HEK293 (cell line): ENCODE measurements at regions not wholly inside any gene's neighbourhood (a gene's known extent, or its start where the extent isn't known, plus 50 kb on each side); places are given as distances from the start of the nearest gene placed in this dataset.

Source experiments
- HOXC10 ChIP-seq: sonication (generic); formaldehyde crosslinking; IDR thresholded peaks from 2 replicates; pipeline ENCODE4 v1.8.1; 2023; ENCODE audit warnings: mild to moderate bottlenecking, missing genetic modification reagents
- ZNF610 ChIP-seq: fragments of 450-650 bp; formaldehyde crosslinking; IDR thresholded peaks from 2 replicates; pipeline ENCODE4 v1.5.1; 2016; ENCODE audit warnings: missing biosample characterization, missing genetic modification characterization, borderline replicate concordance
- ZNF830 ChIP-seq: fragments of 450-650 bp; IDR thresholded peaks from 2 replicates; pipeline ENCODE4 v1.5.0; 2018; ENCODE audit warnings: missing biosample characterization, missing genetic modification characterization, low read depth, mild to moderate bottlenecking, moderate library complexity
- ZNF843 ChIP-seq: fragments of 450-650 bp; formaldehyde crosslinking; IDR thresholded peaks from 2 replicates; pipeline ENCODE4 v1.5.1; 2016; ENCODE audit warnings: missing biosample characterization, missing genetic modification characterization
- TF ChIP-seq, protein P1 (sequence below): fragments of 450-650 bp; formaldehyde crosslinking; optimal IDR thresholded peaks from 2 replicates; pipeline ENCODE3; 2016; ENCODE audit warnings: missing biosample characterization, mild to moderate bottlenecking, missing genetic modification characterization
- TF ChIP-seq, protein P2 (sequence below): fragments of 450-650 bp; formaldehyde crosslinking; IDR thresholded peaks from 2 replicates; pipeline ENCODE4 v1.5.1; 2016; ENCODE audit warnings: missing biosample characterization, missing genetic modification characterization
- TF ChIP-seq, protein P3 (sequence below): fragments of 450-650 bp; formaldehyde crosslinking; IDR thresholded peaks from 2 replicates; pipeline ENCODE4 v1.5.1; 2016; ENCODE audit warnings: missing biosample characterization, missing genetic modification characterization
- TF ChIP-seq, protein P4 (sequence below): fragments of 450-650 bp; formaldehyde crosslinking; IDR thresholded peaks from 2 replicates; pipeline ENCODE4 v1.5.1; 2017; ENCODE audit warnings: missing biosample characterization, mild to moderate bottlenecking, missing genetic modification characterization, moderate library complexity

DNA sequence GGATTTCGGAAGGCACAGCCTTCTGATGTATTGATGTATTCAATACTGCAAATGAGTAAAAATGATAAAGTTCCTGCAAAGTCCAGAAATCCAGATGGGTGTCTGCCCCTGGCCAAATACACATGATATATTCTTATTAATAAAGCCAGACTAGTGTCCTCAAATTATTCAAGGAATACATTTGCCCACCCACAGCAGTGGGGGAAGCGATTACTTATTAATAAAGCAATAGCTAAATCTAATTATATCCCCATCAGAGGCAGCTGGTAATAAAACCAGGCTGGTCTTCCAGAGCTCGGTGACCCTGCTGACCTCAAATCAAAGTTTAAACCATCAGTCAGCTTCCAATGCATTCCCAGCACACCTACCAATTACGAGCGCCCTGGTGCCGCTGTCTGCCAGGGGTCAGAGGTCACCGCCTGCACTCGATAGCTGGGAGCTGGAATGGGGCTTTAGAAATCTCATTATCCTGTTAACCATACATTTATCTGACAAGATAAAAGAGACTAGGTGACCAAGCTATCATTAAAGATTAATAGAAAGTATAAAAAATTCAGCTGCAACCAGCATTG lies 330.3 kb downstream of the UACA start:
- TF ChIP-seq, protein P1, sequence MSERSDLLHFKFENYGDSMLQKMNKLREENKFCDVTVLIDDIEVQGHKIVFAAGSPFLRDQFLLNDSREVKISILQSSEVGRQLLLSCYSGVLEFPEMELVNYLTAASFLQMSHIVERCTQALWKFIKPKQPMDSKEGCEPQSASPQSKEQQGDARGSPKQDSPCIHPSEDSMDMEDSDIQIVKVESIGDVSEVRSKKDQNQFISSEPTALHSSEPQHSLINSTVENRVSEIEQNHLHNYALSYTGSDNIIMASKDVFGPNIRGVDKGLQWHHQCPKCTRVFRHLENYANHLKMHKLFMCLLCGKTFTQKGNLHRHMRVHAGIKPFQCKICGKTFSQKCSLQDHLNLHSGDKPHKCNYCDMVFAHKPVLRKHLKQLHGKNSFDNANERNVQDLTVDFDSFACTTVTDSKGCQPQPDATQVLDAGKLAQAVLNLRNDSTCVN, result no peak
- TF ChIP-seq, protein P2, sequence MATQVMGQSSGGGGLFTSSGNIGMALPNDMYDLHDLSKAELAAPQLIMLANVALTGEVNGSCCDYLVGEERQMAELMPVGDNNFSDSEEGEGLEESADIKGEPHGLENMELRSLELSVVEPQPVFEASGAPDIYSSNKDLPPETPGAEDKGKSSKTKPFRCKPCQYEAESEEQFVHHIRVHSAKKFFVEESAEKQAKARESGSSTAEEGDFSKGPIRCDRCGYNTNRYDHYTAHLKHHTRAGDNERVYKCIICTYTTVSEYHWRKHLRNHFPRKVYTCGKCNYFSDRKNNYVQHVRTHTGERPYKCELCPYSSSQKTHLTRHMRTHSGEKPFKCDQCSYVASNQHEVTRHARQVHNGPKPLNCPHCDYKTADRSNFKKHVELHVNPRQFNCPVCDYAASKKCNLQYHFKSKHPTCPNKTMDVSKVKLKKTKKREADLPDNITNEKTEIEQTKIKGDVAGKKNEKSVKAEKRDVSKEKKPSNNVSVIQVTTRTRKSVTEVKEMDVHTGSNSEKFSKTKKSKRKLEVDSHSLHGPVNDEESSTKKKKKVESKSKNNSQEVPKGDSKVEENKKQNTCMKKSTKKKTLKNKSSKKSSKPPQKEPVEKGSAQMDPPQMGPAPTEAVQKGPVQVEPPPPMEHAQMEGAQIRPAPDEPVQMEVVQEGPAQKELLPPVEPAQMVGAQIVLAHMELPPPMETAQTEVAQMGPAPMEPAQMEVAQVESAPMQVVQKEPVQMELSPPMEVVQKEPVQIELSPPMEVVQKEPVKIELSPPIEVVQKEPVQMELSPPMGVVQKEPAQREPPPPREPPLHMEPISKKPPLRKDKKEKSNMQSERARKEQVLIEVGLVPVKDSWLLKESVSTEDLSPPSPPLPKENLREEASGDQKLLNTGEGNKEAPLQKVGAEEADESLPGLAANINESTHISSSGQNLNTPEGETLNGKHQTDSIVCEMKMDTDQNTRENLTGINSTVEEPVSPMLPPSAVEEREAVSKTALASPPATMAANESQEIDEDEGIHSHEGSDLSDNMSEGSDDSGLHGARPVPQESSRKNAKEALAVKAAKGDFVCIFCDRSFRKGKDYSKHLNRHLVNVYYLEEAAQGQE (tag by site-specific recombination), result no peak
- TF ChIP-seq, protein P3, sequence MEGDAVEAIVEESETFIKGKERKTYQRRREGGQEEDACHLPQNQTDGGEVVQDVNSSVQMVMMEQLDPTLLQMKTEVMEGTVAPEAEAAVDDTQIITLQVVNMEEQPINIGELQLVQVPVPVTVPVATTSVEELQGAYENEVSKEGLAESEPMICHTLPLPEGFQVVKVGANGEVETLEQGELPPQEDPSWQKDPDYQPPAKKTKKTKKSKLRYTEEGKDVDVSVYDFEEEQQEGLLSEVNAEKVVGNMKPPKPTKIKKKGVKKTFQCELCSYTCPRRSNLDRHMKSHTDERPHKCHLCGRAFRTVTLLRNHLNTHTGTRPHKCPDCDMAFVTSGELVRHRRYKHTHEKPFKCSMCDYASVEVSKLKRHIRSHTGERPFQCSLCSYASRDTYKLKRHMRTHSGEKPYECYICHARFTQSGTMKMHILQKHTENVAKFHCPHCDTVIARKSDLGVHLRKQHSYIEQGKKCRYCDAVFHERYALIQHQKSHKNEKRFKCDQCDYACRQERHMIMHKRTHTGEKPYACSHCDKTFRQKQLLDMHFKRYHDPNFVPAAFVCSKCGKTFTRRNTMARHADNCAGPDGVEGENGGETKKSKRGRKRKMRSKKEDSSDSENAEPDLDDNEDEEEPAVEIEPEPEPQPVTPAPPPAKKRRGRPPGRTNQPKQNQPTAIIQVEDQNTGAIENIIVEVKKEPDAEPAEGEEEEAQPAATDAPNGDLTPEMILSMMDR (tag by site-specific recombination), result no peak
- TF ChIP-seq ZNF610 (tag by site-specific recombination), result no peak
- TF ChIP-seq ZNF830 (tag by site-specific recombination), result no peak
- no peak for TF ChIP-seq ZNF843 (tag by site-specific recombination)
- TF ChIP-seq HOXC10 (CRISPR knock-in tag), result no peak
- TF ChIP-seq, protein P4, sequence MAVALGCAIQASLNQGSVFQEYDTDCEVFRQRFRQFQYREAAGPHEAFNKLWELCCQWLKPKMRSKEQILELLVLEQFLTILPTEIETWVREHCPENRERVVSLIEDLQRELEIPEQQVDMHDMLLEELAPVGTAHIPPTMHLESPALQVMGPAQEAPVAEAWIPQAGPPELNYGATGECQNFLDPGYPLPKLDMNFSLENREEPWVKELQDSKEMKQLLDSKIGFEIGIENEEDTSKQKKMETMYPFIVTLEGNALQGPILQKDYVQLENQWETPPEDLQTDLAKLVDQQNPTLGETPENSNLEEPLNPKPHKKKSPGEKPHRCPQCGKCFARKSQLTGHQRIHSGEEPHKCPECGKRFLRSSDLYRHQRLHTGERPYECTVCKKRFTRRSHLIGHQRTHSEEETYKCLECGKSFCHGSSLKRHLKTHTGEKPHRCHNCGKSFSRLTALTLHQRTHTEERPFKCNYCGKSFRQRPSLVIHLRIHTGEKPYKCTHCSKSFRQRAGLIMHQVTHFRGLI (tag by site-specific recombination), result no peak
